SK-N-SH (cell line): ENCODE measurements at regions not wholly inside any gene's neighbourhood (a gene's known extent, or its start where the extent isn't known, plus 50 kb on each side); places are given as distances from the start of the nearest gene placed in this dataset.

ENCODE experiments used
- CTCF ChIA-PET: fragments of 300-600, 350-600 bp; formaldehyde crosslinking; extraction: SDS; loops from one replicate; lab custom pipeline; 2021; lab: Yijun Ruan, JAX
- POLR2A ChIA-PET: fragments of 350-600 bp; sonication (Branson Sonifier 250); formaldehyde crosslinking; extraction: SDS; loops from one replicate; lab custom pipeline; 2020; ENCODE audit warnings: antibody characterized with exemption, inconsistent platforms; lab: Yijun Ruan, JAX
- DNase-seq: peaks from one replicate; pipeline ENCODE4 v3.0.0; 2012
- H2AFZ ChIP-seq: fragments of 200-600 bp; sonication (generic); 2 replicates; pipeline ENCODE4 v1.8.1; 2016; ENCODE audit warnings: antibody characterized with exemption, mild to moderate bottlenecking, low read depth
- H3F3A ChIP-seq: fragments of 200-600 bp; sonication (generic); replicated peaks from 2 replicates; pipeline ENCODE3; 2016; ENCODE audit warnings: antibody characterized with exemption, mild to moderate bottlenecking; ENCODE audit not compliant: insufficient read depth
- H3K27ac ChIP-seq, 2 experiments: fragments of 200-500 bp in 1 of 2; fragments of 200-600 bp in 1 of 2; sonication (Bioruptor generic) in 1 of 2; sonication (generic), shearing (Covaris generic) in 1 of 2; 2 replicates each; pipeline versions ENCODE4 v1.5.1 to v1.6.1; 2014 to 2016; ENCODE audit warnings: low read depth in 2 of 2, inconsistent platforms in 1 of 2, low read length in 1 of 2, mild to moderate bottlenecking in 1 of 2, mixed read lengths in 1 of 2
- H3K27me3 ChIP-seq: fragments of 200-600 bp; sonication (generic), shearing (Covaris generic); 2 replicates; pipeline ENCODE4 v1.6.1; 2016; ENCODE audit warnings: mixed run types; ENCODE audit not compliant: insufficient read depth
- H3K36me3 ChIP-seq, 2 experiments: fragments of 200-500 bp in 1 of 2; fragments of 200-600 bp in 1 of 2; sonication (Bioruptor generic) in 1 of 2; sonication (generic) in 1 of 2; replicated peaks in 1 of 2; 2 replicates each; pipeline versions ENCODE3 to v1.5.1; 2014 to 2016; ENCODE audit warnings: low read length in 1 of 2, mild to moderate bottlenecking in 1 of 2; ENCODE audit not compliant: insufficient read depth in 2 of 2, control insufficient read depth in 1 of 2
- H3K4me1 ChIP-seq, 2 experiments: fragments of 200-500 bp in 1 of 2; fragments of 200-600 bp in 1 of 2; sonication (Bioruptor generic) in 1 of 2; sonication (generic), shearing (Covaris generic) in 1 of 2; 2 replicates each; pipeline versions ENCODE4 v1.5.1 to v1.6.1; 2014 to 2016; ENCODE audit warnings: low read depth in 1 of 2, low read length in 1 of 2, mixed run types in 1 of 2; ENCODE audit not compliant: insufficient read depth in 2 of 2, control insufficient read depth in 1 of 2
- H3K4me2 ChIP-seq: fragments of 200-600 bp; sonication (generic), shearing (Covaris generic); 2 replicates; pipeline ENCODE4 v1.6.1; 2017; ENCODE audit warnings: mixed run types
- H3K4me3 ChIP-seq, 2 experiments: fragments of 200-500 bp in 1 of 2; fragments of 200-600 bp in 1 of 2; sonication (Bioruptor generic) in 1 of 2; sonication (generic), shearing (Covaris generic) in 1 of 2; 2 replicates each; pipeline versions ENCODE4 v1.5.1 to v1.8.1; 2014 to 2016; ENCODE audit warnings: low read depth in 2 of 2, inconsistent platforms in 1 of 2, low read length in 1 of 2, mild to moderate bottlenecking in 1 of 2, mixed read lengths in 1 of 2, moderate library complexity in 1 of 2
- H3K79me2 ChIP-seq: fragments of 200-600 bp; sonication (generic); 2 replicates; pipeline ENCODE4 v1.8.1; 2017; ENCODE audit warnings: mild to moderate bottlenecking; ENCODE audit not compliant: insufficient read depth
- H3K9ac ChIP-seq: fragments of 200-600 bp; sonication (generic); 2 replicates; pipeline ENCODE4 v1.6.1; 2017; ENCODE audit warnings: mixed run types
- H3K9me2 ChIP-seq: fragments of 200-600 bp; sonication (generic); 2 replicates; pipeline ENCODE4 v1.6.1; 2017; ENCODE audit warnings: mixed run types
- H3K9me3 ChIP-seq: fragments of 200-600 bp; sonication (generic); 2 replicates; pipeline ENCODE4 v1.6.1; 2017; ENCODE audit warnings: mixed run types, mild to moderate bottlenecking, moderate library complexity
- H4K20me1 ChIP-seq: fragments of 200-600 bp; sonication (generic); 2 replicates; pipeline ENCODE4 v1.6.1; 2017; ENCODE audit warnings: mild to moderate bottlenecking, mixed run types; ENCODE audit not compliant: insufficient read depth
- EP300 ChIP-seq, 2 experiments: IDR thresholded peaks; 2 replicates each; pipeline versions ENCODE4 v1.4.0 to v1.6.1; 2012; ENCODE audit warnings: borderline replicate concordance in 1 of 2, low read depth in 1 of 2, low read length in 1 of 2
- EZH2phosphoT487 ChIP-seq: fragments of 200-600 bp; sonication (generic); IDR thresholded peaks from 2 replicates; pipeline ENCODE4 v1.6.1; 2017; ENCODE audit warnings: low read depth, mixed run types, mild to moderate bottlenecking, antibody characterized with exemption, moderate library complexity, borderline replicate concordance
- FOXJ3 ChIP-seq: sonication (generic); formaldehyde crosslinking; IDR thresholded peaks from 2 replicates; pipeline ENCODE4 v1.5.1; 2020; ENCODE audit warnings: mild to moderate bottlenecking, missing genetic modification reagents
- GABPA ChIP-seq: IDR thresholded peaks from 2 replicates; pipeline ENCODE4 v1.4.0; 2012; ENCODE audit warnings: low read depth, mild to moderate bottlenecking
- GATA2 ChIP-seq: sonication (generic); formaldehyde crosslinking; IDR thresholded peaks from 2 replicates; pipeline ENCODE4 v1.5.0; 2020; ENCODE audit warnings: mild to moderate bottlenecking, missing genetic modification reagents
- MXI1 ChIP-seq: IDR thresholded peaks from 2 replicates; pipeline ENCODE4 v1.6.1; 2012; ENCODE audit warnings: mild to moderate bottlenecking, low read depth, low read length, improper control_type of control experiment
- NFIC ChIP-seq: IDR thresholded peaks from 2 replicates; pipeline ENCODE4 v1.4.0; 2012; ENCODE audit warnings: borderline replicate concordance
- POLR2AphosphoS5 ChIP-seq: IDR thresholded peaks from 2 replicates; pipeline ENCODE4 v1.6.1; 2012; ENCODE audit warnings: low read depth, low read length
- RXRA ChIP-seq: IDR thresholded peaks from 2 replicates; pipeline ENCODE4 v1.4.0; 2012; ENCODE audit warnings: low read depth, mild to moderate bottlenecking, borderline replicate concordance
- TAF1 ChIP-seq: IDR thresholded peaks from 2 replicates; pipeline ENCODE4 v1.6.1; 2012; ENCODE audit warnings: low read depth, mild to moderate bottlenecking, low read length, moderate library complexity, borderline replicate concordance
- TCF12 ChIP-seq: IDR thresholded peaks from 2 replicates; pipeline ENCODE4 v1.4.0; 2012
- YY1 ChIP-seq: IDR thresholded peaks from 2 replicates; pipeline ENCODE4 v1.4.0; 2012; ENCODE audit warnings: low read depth, mild to moderate bottlenecking
- WGBS: methylation state at CpG from one replicate; pipeline ENCODE4 v1.1.6; 2017; ENCODE audit warnings: low lambda C conversion rate; 5-methylcytosine and 5-hydroxymethylcytosine counted together
- TF ChIP-seq, protein P1 (sequence below): IDR thresholded peaks from 2 replicates; pipeline ENCODE4; 2012
- TF ChIP-seq, protein P2 (sequence below): IDR thresholded peaks from 2 replicates; pipeline ENCODE4 v1.4.0; 2012; ENCODE audit warnings: low read depth

DNA sequence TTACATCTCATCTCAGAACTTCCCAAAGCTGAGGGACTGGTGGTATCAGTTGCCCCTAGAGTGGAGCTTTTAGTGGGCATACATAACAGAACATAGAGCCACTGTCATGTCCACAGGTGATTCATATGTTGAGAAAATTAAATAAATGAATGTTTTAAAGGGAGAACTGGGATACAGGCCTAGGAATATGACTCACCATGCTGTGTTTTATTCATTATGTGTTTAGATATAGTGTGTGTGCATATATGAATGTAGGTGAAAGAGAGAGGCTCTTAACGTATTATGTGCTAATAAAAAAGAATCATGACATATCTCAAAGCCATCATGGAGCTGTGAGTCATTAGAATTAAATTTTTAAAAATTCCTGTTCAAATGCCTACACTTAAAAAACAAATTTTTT is 332.2 kb upstream of the RSPO3 start:
- 13% methylated on average over 1 of the region's 1 CpG for WGBS

DNA sequence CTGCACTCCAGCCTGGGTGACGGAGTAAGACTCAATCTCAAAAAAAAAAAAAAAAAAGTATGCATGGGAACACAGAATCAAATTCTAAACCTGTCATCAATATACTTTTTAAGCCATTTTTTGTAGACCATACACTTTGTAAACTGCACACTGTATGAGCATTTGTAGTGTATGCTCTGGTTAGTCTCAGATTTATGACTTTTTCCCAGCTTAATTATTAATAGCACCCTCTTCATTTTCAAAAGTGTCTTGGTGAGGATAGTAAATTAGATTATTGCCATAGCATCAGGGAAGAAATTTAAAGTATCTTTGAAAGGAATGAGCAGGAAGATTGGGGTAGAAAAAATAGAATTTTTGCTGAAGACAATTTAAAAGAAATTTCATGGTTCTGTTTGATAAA is 330.8 kb upstream of the RSPO3 start:
- no peaks in the 10 kb centered on the region; a peak in 1 of 4 replicates for H3K4me1 ChIP-seq
- no peak overlapping the region for H3K4me3 ChIP-seq
- DNase-seq: no peak
- 14% methylated on average over 1 of the region's 1 CpG for WGBS
- no peaks in the 10 kb centered on the region for H3K36me3 ChIP-seq
- no peaks in the 10 kb centered on the region for H3F3A ChIP-seq
- CTCF ChIA-PET: interaction anchor here (2.8 kb wide), 1 partner anchor 17 kb away, joined by 9 read pairs; no protein-coding TSS in a partner anchor
- TF ChIP-seq EP300 (IDR thresholded peaks at IDR 0.05; ENCODE audit: borderline replicate concordance in 1 of 2, low read depth in 1 of 2, low read length in 1 of 2): no peak
- TF ChIP-seq GABPA: no peak
- no peak for TF ChIP-seq EZH2phosphoT487
- TF ChIP-seq, protein P1, sequence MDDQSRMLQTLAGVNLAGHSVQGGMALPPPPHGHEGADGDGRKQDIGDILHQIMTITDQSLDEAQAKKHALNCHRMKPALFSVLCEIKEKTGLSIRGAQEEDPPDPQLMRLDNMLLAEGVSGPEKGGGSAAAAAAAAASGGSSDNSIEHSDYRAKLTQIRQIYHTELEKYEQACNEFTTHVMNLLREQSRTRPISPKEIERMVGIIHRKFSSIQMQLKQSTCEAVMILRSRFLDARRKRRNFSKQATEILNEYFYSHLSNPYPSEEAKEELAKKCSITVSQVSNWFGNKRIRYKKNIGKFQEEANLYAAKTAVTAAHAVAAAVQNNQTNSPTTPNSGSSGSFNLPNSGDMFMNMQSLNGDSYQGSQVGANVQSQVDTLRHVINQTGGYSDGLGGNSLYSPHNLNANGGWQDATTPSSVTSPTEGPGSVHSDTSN: no peak
- no peaks in the 10 kb centered on the region for H3K9me2 ChIP-seq
- H3K27me3 ChIP-seq: peaks cover 4% of the 10 kb centered on the region; the same call in 1 of the 2 replicates
- no peak overlapping the region for H3K4me2 ChIP-seq
- H3K9ac ChIP-seq: no peak overlapping the region
- no peaks in the 10 kb centered on the region for H3K9me3 ChIP-seq
- no peak overlapping the region for H2AFZ ChIP-seq
- H3K27ac ChIP-seq: no peak overlapping the region
- no peaks in the 10 kb centered on the region for H4K20me1 ChIP-seq
- no peaks in the 10 kb centered on the region for H3K79me2 ChIP-seq
- POLR2A ChIA-PET: no interaction called here

More for the DNA sequence above, 332.2 kb upstream of the RSPO3 start:
- no peak overlapping the region for H3K9ac ChIP-seq
- CTCF ChIA-PET: interaction anchor here (2.8 kb wide), 1 partner anchor 18 kb away, joined by 9 read pairs; no protein-coding TSS in a partner anchor
- no peaks in the 10 kb centered on the region for H3F3A ChIP-seq
- H3K9me3 ChIP-seq: no peaks in the 10 kb centered on the region
- peaks cover 4% of the 10 kb centered on the region; the same call in 1 of the 2 replicates for H3K27me3 ChIP-seq
- H3K4me1 ChIP-seq: no peaks in the 10 kb centered on the region; a peak in 1 of 4 replicates
- no peak overlapping the region for H3K27ac ChIP-seq
- H4K20me1 ChIP-seq: no peaks in the 10 kb centered on the region
- DNase-seq: no peak
- no peaks in the 10 kb centered on the region for H3K79me2 ChIP-seq
- H3K4me2 ChIP-seq: no peak overlapping the region
- no peaks in the 10 kb centered on the region for H3K36me3 ChIP-seq
- POLR2A ChIA-PET: no interaction called here
- H3K4me3 ChIP-seq: no peak overlapping the region
- no peak overlapping the region for H2AFZ ChIP-seq
- TF ChIP-seq POLR2AphosphoS5: no peak
- TF ChIP-seq, all 33 proteins: peak for 0
- no peaks in the 10 kb centered on the region for H3K9me2 ChIP-seq

DNA sequence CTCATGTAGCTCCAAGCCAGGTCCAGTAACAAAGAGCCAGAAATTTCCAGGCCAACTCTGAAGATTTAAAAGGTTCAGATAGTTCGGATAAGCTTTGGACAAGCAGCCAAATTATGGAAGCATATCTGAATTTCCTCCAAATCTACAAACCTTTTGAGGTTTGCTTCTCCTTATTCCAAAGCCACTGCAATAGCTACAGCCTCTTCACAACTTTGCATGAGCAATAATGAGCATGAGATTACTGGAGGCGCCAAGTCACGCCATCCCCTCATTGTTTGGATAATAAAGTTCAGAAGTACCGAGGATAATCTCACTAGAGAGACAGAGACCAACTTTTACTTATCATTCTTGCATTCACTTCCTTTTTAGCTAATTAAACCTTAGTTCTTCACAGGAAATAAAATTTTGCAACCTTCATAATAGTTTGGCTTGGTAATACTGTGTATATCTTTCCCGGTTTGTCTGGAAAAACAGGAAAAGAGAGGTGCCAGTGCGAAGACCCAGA is 329.6 kb upstream of the RSPO3 start:
- DNase-seq: no peak
- CTCF ChIA-PET: interaction anchor here (7.5 kb wide), 1 partner anchor 15 kb away, joined by 41 read pairs; no protein-coding TSS in a partner anchor
- POLR2A ChIA-PET: no interaction called here
- TF ChIP-seq, protein P2, sequence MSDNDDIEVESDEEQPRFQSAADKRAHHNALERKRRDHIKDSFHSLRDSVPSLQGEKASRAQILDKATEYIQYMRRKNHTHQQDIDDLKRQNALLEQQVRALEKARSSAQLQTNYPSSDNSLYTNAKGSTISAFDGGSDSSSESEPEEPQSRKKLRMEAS: no peak
- TF ChIP-seq YY1 (no peak), TCF12 (no peak), RXRA (no peak), EZH2phosphoT487 (no peak), NFIC (no peak), POLR2AphosphoS5 (no peak), FOXJ3 (CRISPR knock-in tag) (no peak), TAF1 (no peak), MXI1 (no peak), GATA2 (CRISPR knock-in tag) (no peak)
- TF ChIP-seq, all 33 proteins: peak for 0
- Histone ChIP-seq H3K4me1 (no peaks in the 10 kb centered on the region; a peak in 1 of 4 replicates), H2AFZ (no peak overlapping the region), H4K20me1 (no peaks in the 10 kb centered on the region), H3K9me3 (no peaks in the 10 kb centered on the region), H3K9ac (no peak overlapping the region), H3K27me3 (peaks cover 1% of the 10 kb centered on the region), H3K27ac (no peak overlapping the region), H3K36me3 (no peaks in the 10 kb centered on the region), H3K4me2 (no peak overlapping the region), H3F3A (no peaks in the 10 kb centered on the region), H3K79me2 (no peaks in the 10 kb centered on the region), H3K9me2 (no peaks in the 10 kb centered on the region), H3K4me3 (no peak overlapping the region)
- WGBS: 20% methylated on average over 6 of the region's 6 CpGs
